ENCODE measurements at regions not wholly inside any gene's neighbourhood (a gene's known extent, or its start where the extent isn't known, plus 50 kb on each side); places are given as distances from the start of the nearest gene placed in this dataset.
"Not testable (repeated sequence)": the region's sequence is repeated elsewhere in the genome, so short reads cannot be mapped to it uniquely, and the experiment has no call there.

DNA sequence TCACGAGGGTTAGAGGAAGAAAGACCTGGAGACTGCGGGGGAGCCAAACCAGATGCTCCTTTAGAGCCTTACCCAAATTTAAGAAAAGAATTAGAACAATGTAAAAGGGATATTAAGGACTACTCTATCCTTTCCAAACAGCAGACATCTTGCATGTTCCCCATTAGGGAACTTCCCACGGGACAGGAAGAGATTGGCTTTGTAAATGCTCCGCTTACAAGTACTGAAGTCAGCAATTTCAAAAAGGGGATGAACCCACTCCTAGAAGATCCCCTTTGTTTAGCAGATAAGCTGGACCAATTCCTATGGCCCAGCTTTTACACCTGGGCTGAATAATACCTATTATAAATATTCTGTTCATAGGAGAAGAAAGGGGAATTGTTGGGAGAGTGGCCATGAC, 74.2 kb downstream of the APOBEC1 start:
- Histone ChIP-seq H3K27me3 (ENCODE audit: control insufficient read depth, insufficient read depth, low read length) (no peaks in the 10 kb centered on the region), H3K36me3 (ENCODE audit: control insufficient read depth, insufficient read depth, low read length) (no peaks in the 10 kb centered on the region), H3K4me3 (ENCODE audit: low read depth, low read length) (no peak overlapping the region)
- ChIA-PET POLR2A (no interaction called here), CTCF (interaction anchor here (1.2 kb wide), 1 partner anchor 9 kb away, joined by 3 read pairs; no protein-coding TSS in a partner anchor)
- DNase-seq (ENCODE audit: low read depth): no peak
- TF ChIP-seq, protein P1, sequence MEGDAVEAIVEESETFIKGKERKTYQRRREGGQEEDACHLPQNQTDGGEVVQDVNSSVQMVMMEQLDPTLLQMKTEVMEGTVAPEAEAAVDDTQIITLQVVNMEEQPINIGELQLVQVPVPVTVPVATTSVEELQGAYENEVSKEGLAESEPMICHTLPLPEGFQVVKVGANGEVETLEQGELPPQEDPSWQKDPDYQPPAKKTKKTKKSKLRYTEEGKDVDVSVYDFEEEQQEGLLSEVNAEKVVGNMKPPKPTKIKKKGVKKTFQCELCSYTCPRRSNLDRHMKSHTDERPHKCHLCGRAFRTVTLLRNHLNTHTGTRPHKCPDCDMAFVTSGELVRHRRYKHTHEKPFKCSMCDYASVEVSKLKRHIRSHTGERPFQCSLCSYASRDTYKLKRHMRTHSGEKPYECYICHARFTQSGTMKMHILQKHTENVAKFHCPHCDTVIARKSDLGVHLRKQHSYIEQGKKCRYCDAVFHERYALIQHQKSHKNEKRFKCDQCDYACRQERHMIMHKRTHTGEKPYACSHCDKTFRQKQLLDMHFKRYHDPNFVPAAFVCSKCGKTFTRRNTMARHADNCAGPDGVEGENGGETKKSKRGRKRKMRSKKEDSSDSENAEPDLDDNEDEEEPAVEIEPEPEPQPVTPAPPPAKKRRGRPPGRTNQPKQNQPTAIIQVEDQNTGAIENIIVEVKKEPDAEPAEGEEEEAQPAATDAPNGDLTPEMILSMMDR (IDR thresholded peaks at IDR 0.05; ENCODE audit: insufficient read depth, low read depth, low read length): no peak

- H3K4me3 ChIP-seq (ENCODE audit: low read depth, low read length); H3K36me3 ChIP-seq (ENCODE audit: control insufficient read depth, insufficient read depth, low read length); H3K27me3 ChIP-seq (ENCODE audit: control insufficient read depth, insufficient read depth, low read length); CTCF ChIA-PET; POLR2A ChIA-PET; DNase-seq (ENCODE audit: low read depth): not testable (repeated sequence)
Measured at GRCh38 chr12:7590085-7590484, 75.6 kb downstream of the APOBEC1 start.

DNA sequence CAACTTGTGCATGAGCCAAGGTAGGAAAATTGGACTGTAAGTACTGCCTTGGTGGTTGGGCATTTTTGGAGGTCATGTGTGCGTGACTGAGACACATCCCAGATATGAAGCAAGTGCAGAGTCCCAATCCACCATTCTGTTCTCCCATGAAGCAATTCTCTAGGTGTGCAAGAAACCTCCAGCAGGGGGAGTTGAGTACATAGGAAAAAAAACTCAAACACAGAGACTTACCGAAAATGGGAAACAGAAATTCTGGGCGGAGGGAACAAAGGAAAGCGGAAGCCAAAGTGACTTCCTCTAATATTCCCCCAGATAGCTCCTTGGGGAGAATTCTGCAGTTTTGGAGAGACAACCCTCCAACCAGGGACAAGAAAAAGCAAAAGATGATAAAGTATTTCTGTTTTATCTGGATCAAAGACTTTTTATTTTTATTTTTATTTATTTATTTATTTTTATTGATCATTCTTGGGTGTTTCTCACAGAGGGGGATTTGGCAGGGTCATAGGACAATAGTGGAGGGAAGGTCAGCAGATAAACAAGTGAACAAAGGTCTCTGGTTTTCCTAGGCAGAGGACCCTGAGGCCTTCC, 76.9 kb downstream of the APOBEC1 start:
- H3K27me3 ChIP-seq (ENCODE audit: control insufficient read depth, insufficient read depth, low read length); H3K36me3 ChIP-seq (ENCODE audit: control insufficient read depth, insufficient read depth, low read length); H3K4me3 ChIP-seq (ENCODE audit: low read depth, low read length); DNase-seq (ENCODE audit: low read depth); POLR2A ChIA-PET: not testable (repeated sequence)
- CTCF ChIA-PET: interaction anchor here (1.1 to 1.8 kb wide), 3 partner anchors 47 to 54 kb away, joined by 4 to 7 read pairs (median 5); no protein-coding TSS in a partner anchor
- TF ChIP-seq, protein P1 (IDR thresholded peaks at IDR 0.05; ENCODE audit: insufficient read depth, low read depth, low read length): peak; percentile 71

DNA sequence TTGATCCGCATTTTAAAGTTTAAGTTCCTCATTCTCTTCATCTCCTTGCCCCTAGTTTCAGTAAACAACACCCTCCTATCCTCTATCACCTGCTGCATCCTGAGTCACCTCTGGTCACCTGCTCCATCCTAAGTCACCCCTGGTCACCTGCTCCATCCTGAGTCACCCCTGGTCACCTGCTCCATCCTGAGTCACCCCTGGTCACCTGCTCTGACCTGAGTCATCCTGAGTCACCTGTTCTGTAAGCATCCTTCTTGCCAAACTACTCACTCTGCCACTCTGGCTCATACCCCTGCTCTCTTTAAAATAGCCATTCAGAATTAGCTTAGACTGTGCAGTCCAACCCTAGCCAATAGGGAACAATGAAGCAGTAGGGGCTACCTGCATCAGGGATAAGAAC, 80.6 kb upstream of the CD163 start:
- H3K4me3 ChIP-seq (ENCODE audit: low read depth, low read length); DNase-seq (ENCODE audit: low read depth); H3K27me3 ChIP-seq (ENCODE audit: control insufficient read depth, insufficient read depth, low read length); CTCF ChIA-PET; H3K36me3 ChIP-seq (ENCODE audit: control insufficient read depth, insufficient read depth, low read length); POLR2A ChIA-PET: not testable (repeated sequence)

- TF ChIP-seq, protein P1 (IDR thresholded peaks at IDR 0.05; ENCODE audit: insufficient read depth, low read depth, low read length): no peak
- Histone ChIP-seq H3K4me3 (ENCODE audit: low read depth, low read length) (no peak overlapping the region), H3K36me3 (ENCODE audit: control insufficient read depth, insufficient read depth, low read length) (no peaks in the 10 kb centered on the region), H3K27me3 (ENCODE audit: control insufficient read depth, insufficient read depth, low read length) (no peaks in the 10 kb centered on the region)
- ChIA-PET POLR2A (no interaction called here), CTCF (interaction anchor here (0.6 to 1.6 kb wide), 2 partner anchors 19 to 54 kb away, joined by 3 to 4 read pairs; no protein-coding TSS in a partner anchor)
- no peak for DNase-seq (ENCODE audit: low read depth)
Measured at GRCh38 chr12:7583471-7583870, 79.9 kb upstream of the CD163 start.

GRCh38 chr12:7582796-7583195, 79.2 kb upstream of the CD163 start:
- no peak overlapping the region for H3K4me3 ChIP-seq (ENCODE audit: low read depth, low read length)
- DNase-seq (ENCODE audit: low read depth): no peak
- CTCF ChIA-PET: interaction anchor here (1.6 kb wide), 1 partner anchor 55 kb away, joined by 4 read pairs; no protein-coding TSS in a partner anchor
- TF ChIP-seq, protein P1 (IDR thresholded peaks at IDR 0.05; ENCODE audit: insufficient read depth, low read depth, low read length): no peak
- POLR2A ChIA-PET: no interaction called here
- H3K27me3 ChIP-seq (ENCODE audit: control insufficient read depth, insufficient read depth, low read length): no peaks in the 10 kb centered on the region
- H3K36me3 ChIP-seq (ENCODE audit: control insufficient read depth, insufficient read depth, low read length): no peaks in the 10 kb centered on the region

All from BJ (cell line).